ENCODE measurements at regions not wholly inside any gene's neighbourhood (a gene's known extent, or its start where the extent isn't known, plus 50 kb on each side); places are given as distances from the start of the nearest gene placed in this dataset.

DNA sequence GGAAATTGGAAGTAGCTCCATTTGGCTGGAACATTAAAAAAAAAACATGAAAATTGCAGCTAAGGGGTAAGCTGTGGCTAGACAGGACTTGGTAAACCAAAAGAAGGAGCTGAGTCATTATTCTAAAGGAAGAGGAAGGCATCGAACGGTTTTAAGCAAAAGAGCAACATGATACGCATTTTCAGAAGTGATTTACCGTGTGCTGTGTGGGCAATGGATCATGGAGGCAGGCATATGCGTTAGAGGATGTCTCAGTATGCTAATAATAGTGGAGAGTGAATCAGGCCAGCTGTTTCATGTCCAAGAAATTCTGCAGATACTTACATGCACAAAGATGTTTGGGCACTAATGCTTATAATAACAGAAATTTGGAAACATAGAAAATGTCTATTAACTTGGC lies 409.1 kb upstream of the ATP11B start:
- no peak for TF ChIP-seq MAZ (IDR thresholded peaks at IDR 0.05; ENCODE audit: borderline replicate concordance, low read depth, low read length)
- TF ChIP-seq, protein P1, sequence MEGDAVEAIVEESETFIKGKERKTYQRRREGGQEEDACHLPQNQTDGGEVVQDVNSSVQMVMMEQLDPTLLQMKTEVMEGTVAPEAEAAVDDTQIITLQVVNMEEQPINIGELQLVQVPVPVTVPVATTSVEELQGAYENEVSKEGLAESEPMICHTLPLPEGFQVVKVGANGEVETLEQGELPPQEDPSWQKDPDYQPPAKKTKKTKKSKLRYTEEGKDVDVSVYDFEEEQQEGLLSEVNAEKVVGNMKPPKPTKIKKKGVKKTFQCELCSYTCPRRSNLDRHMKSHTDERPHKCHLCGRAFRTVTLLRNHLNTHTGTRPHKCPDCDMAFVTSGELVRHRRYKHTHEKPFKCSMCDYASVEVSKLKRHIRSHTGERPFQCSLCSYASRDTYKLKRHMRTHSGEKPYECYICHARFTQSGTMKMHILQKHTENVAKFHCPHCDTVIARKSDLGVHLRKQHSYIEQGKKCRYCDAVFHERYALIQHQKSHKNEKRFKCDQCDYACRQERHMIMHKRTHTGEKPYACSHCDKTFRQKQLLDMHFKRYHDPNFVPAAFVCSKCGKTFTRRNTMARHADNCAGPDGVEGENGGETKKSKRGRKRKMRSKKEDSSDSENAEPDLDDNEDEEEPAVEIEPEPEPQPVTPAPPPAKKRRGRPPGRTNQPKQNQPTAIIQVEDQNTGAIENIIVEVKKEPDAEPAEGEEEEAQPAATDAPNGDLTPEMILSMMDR (conservative IDR thresholded peaks at IDR 0.05; ENCODE audit: low read depth, low read length), result no peak
